DOHH2 (cell line): ENCODE measurements at regions not wholly inside any gene's neighbourhood (a gene's known extent, or its start where the extent isn't known, plus 50 kb on each side); places are given as distances from the start of the nearest gene placed in this dataset.

Experiments
- H3F3A ChIP-seq: fragments of 200-600 bp; sonication (generic), shearing (Covaris generic); 2 replicates; pipeline ENCODE4 v1.6.0; 2016; ENCODE audit warnings: antibody characterized with exemption, mild to moderate bottlenecking; ENCODE audit not compliant: control insufficient read depth, insufficient read depth
- H3K27ac ChIP-seq: fragments of 200-600 bp; sonication (generic); 2 replicates; pipeline ENCODE4 v1.5.1; 2014; ENCODE audit warnings: low read depth, mild to moderate bottlenecking, low read length, moderate library complexity
- H3K27me3 ChIP-seq: fragments of 200-600 bp; sonication (generic); 2 replicates; pipeline ENCODE4 v1.6.1; 2014; ENCODE audit warnings: mild to moderate bottlenecking, low read length, mixed read lengths; ENCODE audit not compliant: control insufficient read depth
- H3K36me3 ChIP-seq: fragments of 200-600 bp; sonication (generic); 2 replicates; pipeline ENCODE4 v1.6.1; 2014; ENCODE audit warnings: mild to moderate bottlenecking, low read length, moderate library complexity, mixed read lengths; ENCODE audit not compliant: control insufficient read depth
- H3K4me1 ChIP-seq: fragments of 200-600 bp; sonication (generic); 2 replicates; pipeline ENCODE4 v1.6.1; 2014; ENCODE audit warnings: mild to moderate bottlenecking, low read length, mixed read lengths; ENCODE audit not compliant: control insufficient read depth
- H3K4me2 ChIP-seq: fragments of 200-600 bp; sonication (generic); 2 replicates; pipeline ENCODE4 v1.6.0; 2014; ENCODE audit warnings: mild to moderate bottlenecking, low read length, moderate library complexity
- H3K4me3 ChIP-seq: fragments of 200-600 bp; sonication (generic); 2 replicates; pipeline ENCODE4 v1.5.1; 2014; ENCODE audit warnings: mild to moderate bottlenecking, low read length, mixed read lengths
- H3K79me2 ChIP-seq: fragments of 200-600 bp; sonication (generic); 2 replicates; pipeline ENCODE4 v1.6.1; 2014; ENCODE audit warnings: mild to moderate bottlenecking, low read length, mixed read lengths; ENCODE audit not compliant: control insufficient read depth
- H3K9me2 ChIP-seq: fragments of 200-600 bp; sonication (generic); replicated peaks from 2 replicates; pipeline ENCODE4 v1.6.1; 2014; ENCODE audit warnings: mild to moderate bottlenecking, low read length, mixed read lengths; ENCODE audit not compliant: control insufficient read depth
- H3K9me3 ChIP-seq: fragments of 200-600 bp; sonication (generic); 2 replicates; pipeline ENCODE4 v1.6.1; 2014; ENCODE audit warnings: antibody characterized with exemption, low read length, mixed read lengths; ENCODE audit not compliant: control insufficient read depth, insufficient read depth
- H4K20me1 ChIP-seq: fragments of 200-600 bp; sonication (generic); 2 replicates; pipeline ENCODE4 v1.6.0; 2014; ENCODE audit warnings: low read depth, mild to moderate bottlenecking, antibody characterized with exemption, low read length, moderate library complexity; ENCODE audit not compliant: control insufficient read depth, insufficient read depth
- EZH2phosphoT487 ChIP-seq: fragments of 200-600 bp; sonication (generic); IDR thresholded peaks from 2 replicates; pipeline ENCODE4 v1.6.1; 2017; ENCODE audit warnings: borderline replicate concordance, mild to moderate bottlenecking, antibody characterized with exemption, low read length, moderate library complexity, mixed read lengths
- TF ChIP-seq, protein P1 (sequence below): fragments of 200-600 bp; sonication (generic); IDR thresholded peaks from one replicate; pipeline ENCODE4 v1.5.1; 2014; ENCODE audit warnings: antibody characterized with exemption, mild to moderate bottlenecking, low read depth, low read length; ENCODE audit not compliant: poor library complexity, severe bottlenecking

DNA sequence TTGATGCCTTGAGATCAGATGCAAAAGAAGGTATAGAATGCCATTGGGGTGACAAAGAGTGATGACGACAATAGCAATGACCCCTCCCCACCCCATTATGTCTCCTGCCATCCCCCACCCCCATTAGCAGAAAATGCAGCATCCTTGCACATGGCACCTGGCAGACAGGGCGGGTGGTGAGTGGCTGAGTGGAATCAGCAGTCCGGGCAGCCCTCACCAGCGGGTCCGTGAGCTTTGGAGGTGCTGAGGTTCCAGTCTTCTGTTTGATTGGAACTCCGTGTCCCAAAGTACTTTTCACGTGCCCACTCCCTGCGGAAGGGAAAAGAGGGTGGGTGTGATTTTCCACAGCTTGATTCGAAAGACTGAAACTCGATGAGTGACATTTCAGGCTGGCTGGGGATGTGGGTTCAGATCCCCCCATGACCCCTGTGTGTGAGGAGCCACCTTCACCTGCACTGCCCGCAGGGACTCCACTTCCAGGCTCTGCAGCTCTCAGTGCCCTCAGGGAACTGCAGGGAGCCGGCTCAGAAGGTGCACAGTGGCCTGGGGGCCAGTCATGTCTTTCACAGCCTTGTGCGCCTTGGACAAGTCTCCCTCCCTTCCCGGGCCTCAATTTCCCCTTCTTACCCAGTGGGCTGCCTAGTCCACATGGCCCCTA lies 130.9 kb downstream of the GLI2 start:
- TF ChIP-seq EZH2phosphoT487: no peak
- TF ChIP-seq, protein P1, sequence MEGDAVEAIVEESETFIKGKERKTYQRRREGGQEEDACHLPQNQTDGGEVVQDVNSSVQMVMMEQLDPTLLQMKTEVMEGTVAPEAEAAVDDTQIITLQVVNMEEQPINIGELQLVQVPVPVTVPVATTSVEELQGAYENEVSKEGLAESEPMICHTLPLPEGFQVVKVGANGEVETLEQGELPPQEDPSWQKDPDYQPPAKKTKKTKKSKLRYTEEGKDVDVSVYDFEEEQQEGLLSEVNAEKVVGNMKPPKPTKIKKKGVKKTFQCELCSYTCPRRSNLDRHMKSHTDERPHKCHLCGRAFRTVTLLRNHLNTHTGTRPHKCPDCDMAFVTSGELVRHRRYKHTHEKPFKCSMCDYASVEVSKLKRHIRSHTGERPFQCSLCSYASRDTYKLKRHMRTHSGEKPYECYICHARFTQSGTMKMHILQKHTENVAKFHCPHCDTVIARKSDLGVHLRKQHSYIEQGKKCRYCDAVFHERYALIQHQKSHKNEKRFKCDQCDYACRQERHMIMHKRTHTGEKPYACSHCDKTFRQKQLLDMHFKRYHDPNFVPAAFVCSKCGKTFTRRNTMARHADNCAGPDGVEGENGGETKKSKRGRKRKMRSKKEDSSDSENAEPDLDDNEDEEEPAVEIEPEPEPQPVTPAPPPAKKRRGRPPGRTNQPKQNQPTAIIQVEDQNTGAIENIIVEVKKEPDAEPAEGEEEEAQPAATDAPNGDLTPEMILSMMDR: no peak
- H3K36me3 ChIP-seq: no peaks in the 10 kb centered on the region
- no peaks in the 10 kb centered on the region for H3K27me3 ChIP-seq
- H3K79me2 ChIP-seq: no peaks in the 10 kb centered on the region
- no peak overlapping the region for H3K27ac ChIP-seq
- no peaks in the 10 kb centered on the region for H3K9me2 ChIP-seq
- H3K9me3 ChIP-seq: no peaks in the 10 kb centered on the region
- H3K4me1 ChIP-seq: no peaks in the 10 kb centered on the region
- H4K20me1 ChIP-seq: no peaks in the 10 kb centered on the region
- no peak overlapping the region for H3K4me2 ChIP-seq
- no peaks in the 10 kb centered on the region for H3F3A ChIP-seq
- H3K4me3 ChIP-seq: no peak overlapping the region

DNA sequence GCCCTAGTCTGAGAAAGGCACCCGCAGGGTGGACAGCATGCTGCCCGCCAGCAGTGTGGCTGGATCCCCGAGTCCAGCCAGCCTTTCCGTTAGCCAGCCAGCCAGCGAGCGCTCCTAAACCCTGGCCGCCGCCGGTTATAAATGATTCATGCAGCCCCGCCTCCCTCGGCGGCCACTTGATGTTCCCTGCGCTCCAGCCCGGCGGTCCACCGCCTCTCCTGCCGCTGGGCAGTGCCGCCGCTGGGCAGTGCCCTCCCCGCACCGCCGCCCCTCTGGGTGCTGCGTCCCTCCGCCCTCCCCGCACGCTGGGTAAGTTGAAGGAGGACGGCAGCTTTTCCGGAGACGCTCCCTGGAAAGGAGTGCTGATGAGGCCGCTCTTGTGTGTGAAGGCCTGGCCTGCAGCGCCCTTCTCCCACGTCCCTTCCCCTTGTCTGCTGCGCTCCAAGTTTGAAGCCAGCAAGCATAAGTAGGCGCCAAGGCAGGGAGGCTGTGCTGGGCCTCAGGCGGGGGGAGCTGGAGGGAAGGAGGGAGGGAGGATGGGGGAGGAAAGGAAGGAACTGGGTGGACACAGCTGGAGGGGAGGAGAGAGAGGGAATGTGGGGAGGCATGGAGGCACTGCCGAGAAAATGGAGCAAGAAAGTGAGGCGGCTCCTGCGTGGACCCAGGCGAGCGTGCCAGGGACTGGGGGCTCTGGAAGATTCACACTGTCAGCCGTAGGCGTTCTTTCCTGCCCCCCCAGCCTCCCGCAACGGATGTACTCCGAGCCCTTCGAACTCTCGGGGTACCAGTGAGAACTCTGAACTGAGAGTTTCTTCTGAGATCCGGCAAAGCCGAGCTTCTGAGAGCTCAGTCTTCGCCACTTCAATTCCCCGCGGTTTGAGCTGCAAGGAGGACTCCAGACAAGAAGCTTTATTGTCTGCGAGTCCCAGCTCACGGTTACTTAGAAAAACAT lies 131.9 kb downstream of the GLI2 start:
- no peak overlapping the region for H3K4me3 ChIP-seq
- H3F3A ChIP-seq: no peaks in the 10 kb centered on the region
- H3K9me3 ChIP-seq: no peaks in the 10 kb centered on the region
- no peak overlapping the region for H3K27ac ChIP-seq
- TF ChIP-seq EZH2phosphoT487: no peak
- TF ChIP-seq, protein P1: no peak
- H3K27me3 ChIP-seq: no peaks in the 10 kb centered on the region
- no peak overlapping the region for H3K4me2 ChIP-seq
- no peaks in the 10 kb centered on the region for H3K79me2 ChIP-seq
- H3K4me1 ChIP-seq: no peaks in the 10 kb centered on the region
- no peaks in the 10 kb centered on the region for H3K9me2 ChIP-seq
- H4K20me1 ChIP-seq: no peaks in the 10 kb centered on the region
- no peaks in the 10 kb centered on the region for H3K36me3 ChIP-seq

GRCh38 chr2:120868366-120868765 lies 132.7 kb downstream of the GLI2 start:
- H3K9me3 ChIP-seq: no peaks in the 10 kb centered on the region
- no peaks in the 10 kb centered on the region for H4K20me1 ChIP-seq
- H3K4me3 ChIP-seq: no peak overlapping the region
- H3K4me1 ChIP-seq: no peaks in the 10 kb centered on the region
- no peaks in the 10 kb centered on the region for H3K27me3 ChIP-seq
- no peak overlapping the region for H3K27ac ChIP-seq
- no peaks in the 10 kb centered on the region for H3K79me2 ChIP-seq
- H3F3A ChIP-seq: no peaks in the 10 kb centered on the region
- no peak overlapping the region for H3K4me2 ChIP-seq
- TF ChIP-seq EZH2phosphoT487: no peak
- TF ChIP-seq, protein P1: no peak
- no peaks in the 10 kb centered on the region for H3K36me3 ChIP-seq
- no peaks in the 10 kb centered on the region for H3K9me2 ChIP-seq
